AML-193 (cell line): ENCODE measurements at regions not wholly inside any gene's neighbourhood (a gene's known extent, or its start where the extent isn't known, plus 50 kb on each side); places are given as distances from the start of the nearest gene placed in this dataset.
"Not testable (repeated sequence)": the region's sequence is repeated elsewhere in the genome, so short reads cannot be mapped to it uniquely, and the experiment has no call there.

Experiments used
- DNase-seq, 2 experiments: peaks; one replicate each; lab custom pipeline; 2025; lab: John Stamatoyannopoulos, UW

GRCh38 chr18:61676773-61677434, 215.9 kb downstream of the RNF152 start:
- no peak for DNase-seq

DNA sequence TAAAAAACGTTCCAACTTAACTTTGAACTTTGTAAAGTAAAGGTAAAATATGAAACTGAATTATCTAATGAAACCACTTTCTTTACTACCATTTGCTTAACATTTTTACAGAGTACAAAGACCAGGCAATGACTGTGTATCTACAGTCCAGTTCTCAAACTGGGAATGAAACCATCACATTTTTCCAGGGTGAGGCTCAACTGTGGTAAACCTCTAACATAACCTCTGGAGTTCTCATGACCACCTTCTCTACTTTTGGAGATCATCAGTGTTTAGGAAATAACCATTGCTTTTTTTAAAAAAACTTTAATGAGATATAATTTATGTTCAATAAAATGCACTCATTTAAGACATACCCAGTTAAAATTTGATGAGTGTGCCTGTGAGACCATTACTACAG, 223.5 kb downstream of the RNF152 start:
- no peak for DNase-seq

GRCh38 chr18:61666876-61667590, 225.8 kb downstream of the RNF152 start:
- no peak for DNase-seq

DNA sequence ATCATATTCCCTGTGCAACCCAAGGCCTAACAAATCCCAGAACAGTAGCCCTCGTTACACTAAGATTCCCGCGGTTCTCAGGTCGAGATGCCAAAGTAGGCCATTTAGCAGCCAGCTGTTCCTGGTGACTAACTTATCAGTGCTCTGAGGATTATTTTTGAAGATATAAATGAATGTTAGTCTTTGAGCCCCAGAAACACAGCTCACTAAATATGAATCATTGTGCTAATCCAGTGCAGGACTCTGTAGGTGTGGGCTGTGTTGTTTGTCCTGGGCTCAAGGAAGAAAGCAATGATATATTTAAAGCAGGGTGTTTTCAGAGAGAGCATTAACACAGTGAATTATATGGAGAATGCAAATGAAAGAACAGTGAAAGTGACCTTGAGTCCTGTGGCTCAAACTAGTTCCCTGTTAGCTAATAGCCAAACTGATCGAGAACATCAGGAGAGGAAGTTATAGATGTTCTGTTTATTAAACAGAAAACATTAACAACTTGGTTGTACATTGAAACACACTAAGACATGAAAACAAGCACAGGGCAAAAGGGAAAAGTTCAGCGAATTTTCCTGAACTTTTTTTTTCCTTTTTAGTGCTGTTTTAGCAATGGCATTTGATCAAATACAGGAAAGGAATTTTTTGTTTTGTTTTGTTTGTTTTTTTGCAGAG, 228.3 kb downstream of the RNF152 start:
- no peak for DNase-seq

GRCh38 chr18:61662726-61663125, 230.1 kb downstream of the RNF152 start:
- no peak for DNase-seq

DNA sequence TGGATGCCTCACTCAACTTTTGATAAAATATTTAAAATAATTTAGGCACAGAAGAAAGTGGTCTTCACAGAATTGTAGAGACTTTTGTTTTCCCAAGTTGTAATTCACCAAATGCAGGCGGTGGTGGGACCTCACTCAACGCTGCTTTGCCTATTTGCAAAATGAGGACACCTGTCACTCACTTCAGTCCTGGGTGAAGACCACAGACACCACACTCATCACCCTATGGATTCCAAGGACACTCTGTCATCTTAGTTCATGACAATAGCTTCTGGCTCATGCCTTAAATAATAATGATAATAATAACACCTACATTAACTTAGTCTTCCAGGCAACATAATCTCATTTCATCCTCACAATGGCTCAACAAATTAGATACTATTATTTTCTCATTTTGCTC, 234.4 kb downstream of the RNF152 start:
- DNase-seq: no peak

- DNase-seq: no peak
These were observed 235.6 kb downstream of the RNF152 start for GRCh38 chr18:61657066-61657732.

GRCh38 chr18:61655630-61656029, 237.2 kb downstream of the RNF152 start:
- no peak for DNase-seq

- no peak for DNase-seq
These were observed 238.8 kb downstream of the RNF152 start for GRCh38 chr18:61653823-61654551.

GRCh38 chr18:61651880-61652268, 240.9 kb downstream of the RNF152 start:
- DNase-seq: no peak

DNA sequence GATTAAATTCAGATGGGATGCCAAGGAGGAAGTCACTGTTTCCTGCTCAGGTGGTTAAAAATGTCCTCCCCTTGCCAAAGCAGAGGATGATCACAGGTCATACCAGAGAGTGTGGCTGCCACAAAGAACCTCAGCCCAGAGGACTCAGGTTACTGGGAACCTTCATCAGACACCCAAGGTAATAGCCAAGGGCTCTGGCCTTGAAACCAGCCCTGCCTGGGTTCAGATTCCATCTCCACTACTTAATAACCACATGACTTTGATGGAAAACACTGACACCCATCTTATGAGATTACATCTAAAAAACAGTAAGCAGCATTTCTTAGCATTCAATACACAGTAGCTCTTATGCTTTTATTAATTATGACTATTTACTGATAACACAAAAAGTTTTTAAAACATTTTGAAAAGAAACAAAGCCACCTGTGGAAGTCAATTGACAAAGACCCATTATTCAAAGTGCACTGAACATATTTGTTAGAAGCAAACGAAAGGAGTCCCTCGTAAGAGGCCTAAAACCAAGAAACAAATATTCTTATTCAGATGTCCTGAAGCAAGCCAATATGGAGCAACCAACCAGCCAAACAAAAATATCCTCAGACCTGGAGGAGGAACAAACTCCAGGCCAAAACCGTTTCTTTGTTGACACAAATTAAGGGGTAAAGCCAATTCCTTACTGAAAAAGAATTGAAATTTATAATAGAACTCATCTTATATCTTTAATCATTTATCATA, 241.5 kb downstream of the RNF152 start:
- DNase-seq: no peak

GRCh38 chr18:61643884-61644647, 248.7 kb downstream of the RNF152 start:
- no peak for DNase-seq

DNA sequence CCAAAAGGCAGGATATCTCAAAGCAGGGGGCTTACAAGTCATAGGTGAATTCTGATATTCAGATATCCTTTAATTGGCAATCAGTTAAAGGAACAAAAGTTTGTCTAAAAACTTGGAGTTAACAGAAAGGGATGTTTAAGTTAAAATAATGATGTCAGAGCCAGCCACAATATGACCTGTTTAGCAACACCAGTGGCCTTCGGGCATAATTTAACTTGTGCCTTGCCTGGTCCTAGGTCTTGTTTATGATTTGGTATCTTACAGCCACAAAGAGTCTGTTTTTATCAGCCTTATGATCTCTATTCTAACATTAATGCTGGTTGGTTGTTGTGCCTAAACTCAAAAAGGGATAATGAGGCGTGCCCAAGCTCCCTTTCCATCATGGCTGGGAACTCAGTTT, 252.9 kb downstream of the RNF152 start:
- no peak for DNase-seq

GRCh38 chr18:61637905-61638595, 254.8 kb downstream of the RNF152 start:
- DNase-seq: no peak

- no peak for DNase-seq
These were observed 255.5 kb downstream of the RNF152 start for GRCh38 chr18:61637319-61637718.

DNA sequence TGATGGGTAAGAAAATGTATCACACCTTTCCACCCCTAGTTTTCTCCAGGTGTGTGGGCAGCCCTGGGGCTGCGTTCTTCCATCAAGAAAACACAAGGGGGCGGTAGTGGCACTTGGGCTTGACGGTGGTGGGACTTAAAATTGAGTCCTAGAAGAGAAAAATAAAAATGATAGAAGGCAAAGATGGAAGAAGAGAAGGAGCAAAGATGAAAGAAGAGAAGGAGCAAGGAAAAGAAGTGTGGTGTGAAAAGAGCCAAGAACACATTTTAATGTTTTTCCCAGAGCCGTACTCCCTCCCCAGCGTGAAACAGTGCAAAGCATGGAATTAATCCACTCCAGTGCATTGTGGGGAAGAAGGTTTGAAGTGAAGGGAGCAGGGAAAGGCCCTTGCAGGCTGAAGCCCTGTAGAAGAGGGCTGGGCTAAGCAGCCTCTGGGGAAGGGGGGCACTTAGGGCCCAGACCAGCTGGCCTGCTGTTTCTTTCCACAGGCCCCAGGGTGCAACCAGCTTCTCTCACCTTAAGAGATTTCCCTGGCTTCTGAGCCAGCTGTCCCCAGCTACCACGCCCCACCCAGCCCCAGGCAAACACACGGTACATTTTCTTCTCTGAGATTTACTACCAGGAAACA, 256.8 kb downstream of the RNF152 start:
- peak; percentile 5 to 6 for DNase-seq

DNA sequence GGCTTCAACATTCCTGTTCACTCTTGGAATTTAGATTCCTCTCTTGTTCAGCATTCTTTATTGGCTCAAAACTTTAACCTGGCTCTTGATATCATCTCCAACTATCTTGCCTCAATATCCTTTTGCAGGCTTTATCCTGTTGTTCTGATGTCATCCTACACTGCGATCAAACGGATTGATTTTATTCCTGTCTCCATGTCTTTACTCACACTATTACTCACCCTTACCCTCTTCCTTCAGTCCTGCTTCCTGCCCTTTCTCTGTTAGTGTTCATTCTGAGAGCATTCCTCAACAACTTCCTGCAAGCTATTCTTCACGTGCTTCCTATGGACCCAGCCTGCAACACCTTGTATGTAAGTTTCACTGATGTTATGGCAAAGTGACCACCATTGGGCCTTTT, 264.7 kb downstream of the RNF152 start:
- no peak for DNase-seq

DNA sequence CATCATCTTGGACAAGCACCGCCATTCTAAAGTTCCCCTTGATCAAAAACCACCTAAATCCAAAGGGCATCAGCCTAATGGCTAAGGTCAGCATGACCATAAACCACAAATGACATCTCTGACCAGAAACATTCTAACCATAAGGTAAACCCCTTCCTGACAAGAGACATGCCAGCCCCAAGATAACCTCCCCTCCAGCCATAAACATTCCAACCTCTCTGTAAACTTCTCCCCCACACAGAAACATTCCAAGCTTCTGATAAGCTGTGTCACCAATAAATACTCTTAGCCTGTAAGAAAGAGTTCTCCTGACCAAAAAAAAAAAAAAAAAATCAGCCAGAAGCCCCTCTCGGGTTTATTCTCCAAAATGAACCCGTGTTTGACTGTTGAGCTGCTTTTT, 268.2 kb downstream of the RNF152 start:
- not testable (repeated sequence) for DNase-seq

DNA sequence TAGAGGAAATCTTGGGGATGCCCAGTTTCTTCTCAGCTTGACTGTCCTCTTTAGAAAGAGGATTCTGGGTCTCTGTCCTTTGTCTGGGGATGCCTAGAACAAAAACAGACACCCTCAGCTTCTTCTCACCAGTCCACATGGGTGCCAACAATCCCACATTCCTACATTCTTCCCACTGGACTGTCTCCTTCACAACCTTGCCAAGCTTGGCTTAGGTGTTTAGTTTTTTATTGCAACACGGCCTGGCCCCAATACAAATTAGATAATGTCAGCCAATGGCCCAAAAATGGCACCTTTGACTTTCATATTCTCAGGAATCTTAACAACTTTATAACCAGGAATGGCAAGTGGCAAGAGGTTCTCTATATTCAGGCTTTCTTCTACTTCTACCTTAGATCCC, 273.0 kb downstream of the RNF152 start:
- no peak for DNase-seq

GRCh38 chr18:61618816-61619215, 274.0 kb downstream of the RNF152 start:
- DNase-seq: no peak
